ENCODE measurements at regions not wholly inside any gene's neighbourhood (a gene's known extent, or its start where the extent isn't known, plus 50 kb on each side); places are given as distances from the start of the nearest gene placed in this dataset.
"Not testable (repeated sequence)": the region's sequence is repeated elsewhere in the genome, so short reads cannot be mapped to it uniquely, and the experiment has no call there.

DNA sequence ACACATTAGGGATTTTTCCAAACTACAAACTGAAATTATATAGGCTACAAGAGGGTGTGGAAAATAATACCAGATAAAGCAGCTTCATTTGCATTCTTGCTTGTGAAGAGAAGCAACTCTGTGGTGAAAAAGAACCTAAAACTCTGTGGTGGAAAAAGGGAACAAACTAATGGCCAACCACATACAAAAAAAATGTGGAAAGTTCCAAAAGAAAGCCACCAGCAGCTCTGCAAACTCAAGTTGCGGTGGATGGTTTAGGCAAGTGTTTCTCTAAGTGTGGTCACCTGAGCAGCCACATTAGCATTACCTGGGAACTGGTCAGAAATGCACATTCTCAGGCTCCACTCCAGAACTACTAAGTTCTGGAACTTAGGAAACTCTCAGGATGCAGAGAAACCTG lies 586.4 kb downstream of the ACTL7B start:
- no peak for DNase-seq

DNA sequence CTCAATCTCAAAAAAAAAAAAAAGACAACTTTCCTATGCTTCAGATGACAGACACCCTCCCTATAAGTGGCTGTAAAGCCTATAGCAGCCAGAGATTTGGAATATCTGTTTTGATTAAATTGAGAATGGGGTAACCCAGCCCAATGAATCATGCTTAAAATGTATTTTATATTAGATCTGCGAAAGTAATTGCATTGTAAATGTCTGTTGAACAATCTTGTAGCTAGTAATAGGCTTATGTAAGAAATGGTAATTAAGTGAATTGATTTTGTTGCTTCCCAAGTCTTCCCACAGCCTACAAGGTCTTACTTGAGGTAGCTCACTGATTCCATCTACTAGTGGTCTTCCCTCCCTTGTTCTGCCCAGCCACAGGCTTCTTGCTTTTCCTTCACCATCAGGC lies 590.7 kb downstream of the ACTL7B start:
- no peak for DNase-seq

DNA sequence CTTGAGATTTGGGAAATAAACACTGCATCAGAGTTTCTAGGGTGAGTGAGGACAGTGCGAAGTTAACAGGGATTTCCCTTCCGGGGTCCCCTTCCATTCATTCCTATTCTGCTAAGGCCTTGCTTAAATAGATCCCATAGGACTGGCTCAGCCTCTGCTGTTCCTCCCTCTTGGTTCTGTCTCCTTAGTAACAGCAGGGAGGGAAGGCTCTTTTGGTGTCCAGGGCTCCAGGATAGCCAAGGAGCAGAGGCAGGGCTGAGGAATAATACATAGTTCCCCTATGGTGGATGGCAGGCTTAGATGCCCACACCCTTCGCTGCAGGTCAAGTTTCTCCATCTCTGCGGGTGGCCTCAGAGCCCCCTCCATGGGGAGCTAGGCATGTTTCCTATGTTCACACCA lies 591.7 kb downstream of the ACTL7B start:
- no peak for DNase-seq

GRCh38 chr9:108262836-108263235 lies 593.0 kb downstream of the ACTL7B start:
- no peak for DNase-seq

GRCh38 chr9:108259917-108260675 lies 595.7 kb downstream of the ACTL7B start:
- no peak for DNase-seq

GRCh38 chr9:108258640-108259039 lies 597.1 kb downstream of the ACTL7B start:
- DNase-seq, result no peak

- no peak for DNase-seq
Measured at GRCh38 chr9:108257382-108257781, 598.4 kb downstream of the ACTL7B start.

DNA sequence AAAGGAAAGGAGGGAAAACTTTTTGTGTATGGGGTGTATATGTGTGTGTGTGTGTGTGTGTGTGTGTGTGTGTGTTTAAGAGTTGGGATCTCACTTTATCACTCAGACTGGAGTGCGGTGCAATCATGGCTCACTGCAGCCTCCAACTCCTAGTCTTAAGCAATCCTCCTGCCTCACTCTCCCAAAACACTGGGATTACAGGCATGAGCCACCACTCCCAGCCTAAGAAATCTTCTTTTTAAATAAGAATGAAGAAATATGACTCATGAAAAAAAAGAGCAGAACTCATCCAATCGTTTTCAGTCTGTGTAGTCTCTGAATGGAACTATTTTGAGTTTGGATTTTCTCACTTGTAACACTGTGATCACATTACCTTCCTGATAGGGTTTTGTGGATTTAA lies 601.5 kb downstream of the ACTL7B start:
- DNase-seq, result no peak

GRCh38 chr9:108247391-108247790 lies 608.4 kb downstream of the ACTL7B start:
- DNase-seq, result not testable (repeated sequence)

DNA sequence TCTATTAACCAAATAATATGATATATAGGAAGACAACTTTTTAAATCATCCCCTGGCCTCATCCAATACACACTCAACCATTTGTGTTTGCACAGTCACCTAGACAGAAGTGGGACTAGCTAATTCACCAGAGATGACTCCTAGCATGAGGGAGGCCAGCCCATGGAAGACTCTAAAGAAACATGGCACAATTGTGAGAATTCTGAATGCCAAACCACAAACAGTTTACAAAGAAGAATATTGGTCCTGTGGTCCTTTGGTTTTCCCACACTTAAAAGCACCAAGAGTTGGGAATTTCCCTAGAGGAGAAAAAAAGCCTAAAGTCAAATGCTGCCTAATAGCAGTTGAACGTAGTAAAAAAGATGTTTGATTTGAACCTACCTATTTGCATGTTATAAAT lies 609.9 kb downstream of the ACTL7B start:
- DNase-seq, result no peak

- no peak for DNase-seq
Measured at GRCh38 chr9:108245331-108245730, 610.5 kb downstream of the ACTL7B start.

- no peak for DNase-seq
Measured at GRCh38 chr9:108244686-108245085, 611.1 kb downstream of the ACTL7B start.

- no peak for DNase-seq
Measured at GRCh38 chr9:108241384-108242073, 614.3 kb downstream of the ACTL7B start.

DNA sequence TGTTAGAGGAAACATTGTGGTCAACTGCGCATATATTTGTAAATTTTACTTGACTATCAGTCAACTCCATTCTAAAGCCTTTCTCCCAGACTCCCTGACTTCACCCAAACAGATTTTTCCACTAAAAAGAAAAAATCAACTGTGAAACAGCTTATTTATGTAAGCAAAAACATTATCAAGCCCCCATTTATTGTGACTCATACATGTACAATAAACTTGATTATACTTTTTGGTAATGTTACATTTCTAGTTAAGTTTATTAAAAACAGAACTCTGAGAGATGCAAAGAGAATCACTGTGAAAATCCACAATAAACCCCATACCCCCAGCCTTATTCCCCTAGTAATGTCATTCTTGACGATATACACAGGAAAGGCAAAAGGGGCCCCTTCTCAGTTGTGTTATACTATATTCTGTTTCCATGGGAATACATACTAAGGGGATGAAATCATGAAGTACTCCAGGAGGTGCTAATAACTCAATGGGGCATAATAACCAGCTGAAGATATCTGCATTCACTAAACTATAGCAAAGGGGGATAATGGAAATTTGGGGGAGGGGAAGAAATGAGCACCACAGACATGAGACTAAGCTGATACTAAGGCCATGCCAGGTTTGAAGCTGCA lies 616.0 kb downstream of the ACTL7B start:
- no peak for DNase-seq

DNA sequence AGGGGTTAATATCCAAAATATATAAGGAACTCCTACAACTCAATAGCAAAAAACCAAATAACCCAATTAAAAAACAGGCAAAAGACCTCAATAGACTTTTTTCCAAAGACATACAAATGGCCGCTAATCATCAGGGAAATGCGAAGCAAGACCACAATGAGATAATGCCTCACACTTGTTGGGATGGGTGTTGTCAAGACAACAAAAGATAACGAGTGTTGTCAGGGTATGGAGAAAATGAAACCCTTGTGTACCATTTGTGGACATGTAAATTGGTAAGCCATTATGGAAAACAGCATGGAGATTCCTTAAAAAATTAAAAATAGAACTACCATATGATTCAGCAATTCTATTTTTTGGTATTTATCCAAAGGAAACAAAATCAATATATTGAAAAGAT lies 620.2 kb downstream of the ACTL7B start:
- DNase-seq, result no peak

DNA sequence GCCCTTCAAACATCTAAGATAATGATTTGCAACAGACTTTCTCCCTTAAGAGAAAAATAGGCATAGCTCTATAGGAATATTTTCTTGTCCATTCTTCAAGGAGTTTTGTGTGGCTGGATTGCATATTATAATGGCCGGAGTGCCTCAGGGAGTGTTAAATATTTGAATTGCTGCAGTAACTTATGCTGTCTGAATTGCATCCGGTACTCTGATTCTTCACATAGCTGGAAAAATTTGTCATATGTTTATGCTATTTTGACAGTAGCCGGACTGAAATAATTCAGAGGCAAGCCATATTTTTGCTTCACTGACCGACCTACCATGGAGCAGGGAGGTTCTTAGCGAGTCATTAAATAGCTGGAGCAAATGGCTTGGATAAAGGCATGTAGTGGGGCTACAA lies 621.0 kb downstream of the ACTL7B start:
- no peak for DNase-seq

DNA sequence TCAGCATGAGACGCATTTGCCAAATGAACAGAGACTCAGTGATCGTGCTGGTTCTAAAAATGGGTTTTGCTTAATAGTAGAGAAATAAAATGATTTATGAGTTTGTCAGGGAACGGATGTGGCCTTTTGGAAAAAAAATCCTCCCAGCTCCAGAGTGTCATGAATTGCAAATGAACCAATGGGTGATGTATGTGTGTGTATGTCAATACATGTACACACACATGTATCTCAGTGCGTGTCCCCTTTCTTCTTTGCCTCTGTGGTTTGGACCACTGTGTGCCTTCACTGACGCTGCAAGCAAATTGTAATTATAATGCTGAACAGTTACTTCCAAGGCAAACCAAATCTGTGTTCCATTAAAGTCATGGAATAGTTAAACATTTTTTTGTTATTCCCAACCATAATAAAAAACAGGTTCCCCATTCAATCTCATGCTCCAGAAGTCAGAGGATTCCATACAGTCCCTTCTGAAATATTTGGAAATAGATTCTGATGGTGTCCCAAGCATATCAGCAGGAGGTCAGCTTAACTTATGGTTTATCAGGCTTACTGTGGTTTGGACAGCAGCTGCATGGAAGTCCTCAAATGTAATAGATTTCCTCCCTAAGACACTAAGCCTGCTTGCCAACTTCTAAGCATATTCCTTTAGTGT lies 630.5 kb downstream of the ACTL7B start:
- no peak for DNase-seq

DNA sequence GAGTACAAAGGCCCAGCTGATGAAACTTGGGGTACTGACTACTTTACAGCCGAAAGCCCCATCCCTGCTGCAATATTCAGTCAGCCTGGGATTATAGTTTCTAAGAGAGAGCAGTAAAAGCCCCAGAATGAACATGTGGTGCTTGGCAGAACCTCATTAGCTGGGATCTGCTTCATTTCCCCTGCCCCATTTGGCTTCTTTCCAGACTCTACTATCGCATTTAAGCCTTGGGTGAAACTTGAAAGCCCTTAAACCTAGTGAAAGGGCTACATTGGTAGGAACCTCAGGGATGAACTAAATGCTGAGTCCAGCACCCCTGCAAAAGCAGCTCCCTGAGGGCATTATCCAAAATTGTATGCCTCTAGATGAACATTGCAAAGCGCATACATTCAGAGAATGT lies 631.1 kb downstream of the ACTL7B start:
- DNase-seq, result no peak

GRCh38 chr9:108219664-108220063 lies 636.1 kb downstream of the ACTL7B start:
- no peak for DNase-seq

DNA sequence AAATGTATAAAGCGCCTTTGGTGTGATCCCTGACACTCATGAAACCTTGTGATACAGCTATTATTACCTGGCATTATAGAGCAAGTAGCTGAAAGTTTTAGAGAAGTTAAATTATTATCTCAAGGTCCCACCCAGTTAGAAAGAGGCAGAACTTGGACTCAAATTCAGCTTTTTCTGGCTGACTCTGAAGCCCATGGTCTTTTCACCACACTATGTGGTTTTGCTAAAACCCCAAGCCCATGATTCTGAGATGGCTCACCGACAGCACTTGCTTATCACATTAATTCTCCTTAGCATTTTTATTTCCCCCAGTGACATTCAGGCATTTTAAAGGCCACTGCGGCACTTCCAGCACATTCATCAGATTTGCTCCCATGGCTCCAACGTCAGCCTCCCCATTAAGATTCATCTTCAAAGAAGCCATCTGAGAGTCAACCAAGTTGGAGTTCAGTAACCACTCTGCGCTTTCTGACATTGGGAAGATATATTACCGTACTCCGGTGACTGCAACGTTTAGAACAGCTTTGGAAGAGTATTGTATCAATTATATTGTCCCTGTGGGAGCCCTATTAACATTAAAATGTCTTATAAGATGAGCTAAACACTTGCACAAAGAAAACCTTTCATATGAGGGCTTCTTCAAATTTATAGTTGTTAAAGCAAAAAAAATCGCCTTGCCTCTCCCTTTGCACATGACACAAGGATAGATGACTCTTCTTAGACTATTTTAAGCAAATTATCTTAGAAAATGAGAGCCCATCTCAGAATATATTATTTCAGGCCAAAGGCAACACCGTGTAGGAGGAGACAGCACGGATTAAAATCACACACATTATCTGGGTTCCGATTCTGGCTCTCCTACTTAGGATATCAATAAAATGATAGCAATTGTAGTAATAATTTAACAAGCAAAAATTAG lies 638.1 kb downstream of the ACTL7B start:
- DNase-seq, result no peak

DNA sequence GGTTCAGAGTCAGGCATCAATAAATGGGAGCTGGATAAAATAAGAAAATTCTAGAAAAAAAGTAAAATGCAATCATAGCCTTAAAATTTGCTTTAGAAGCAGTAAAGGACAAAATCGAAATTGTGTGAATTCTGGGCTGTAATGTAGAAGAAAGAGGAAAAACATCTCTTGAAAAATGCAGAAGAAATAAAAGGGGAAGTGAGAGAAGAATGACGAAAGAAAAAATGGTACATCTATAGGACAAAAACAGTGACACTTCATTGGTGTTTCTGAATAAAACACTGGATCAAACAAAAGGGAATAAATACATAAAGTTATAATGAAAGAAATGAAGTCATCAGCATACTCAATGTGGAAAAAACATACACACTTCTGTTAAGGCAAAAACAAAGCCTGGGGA lies 642.3 kb downstream of the ACTL7B start:
- DNase-seq, result no peak

DNA sequence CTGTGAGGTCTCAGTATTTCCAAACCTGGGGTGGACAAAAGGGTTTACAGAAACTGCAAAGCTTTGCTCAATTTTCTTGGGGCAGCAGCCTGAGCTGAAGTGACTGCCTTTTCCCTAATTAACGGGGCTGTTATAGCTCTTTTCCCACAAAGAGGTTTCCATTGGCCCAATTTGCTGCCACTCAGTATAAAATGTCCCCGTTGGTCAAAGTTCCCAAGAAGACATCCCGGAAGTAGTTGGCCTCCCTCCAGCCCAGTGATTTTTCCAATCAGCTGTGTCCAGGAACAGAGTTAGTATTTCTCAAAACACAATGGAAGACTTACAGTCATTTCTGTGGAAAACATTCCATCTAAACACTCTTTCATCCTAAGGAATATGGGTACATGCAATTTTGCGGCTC lies 643.6 kb downstream of the ACTL7B start:
- no peak for DNase-seq
